Liver (tissue), 8 donors: ENCODE measurements at regions not wholly inside any gene's neighbourhood (a gene's known extent, or its start where the extent isn't known, plus 50 kb on each side); places are given as distances from the start of the nearest gene placed in this dataset.

Source experiments
- DNase-seq: peaks from one replicate; pipeline ENCODE4 v3.0.0-alpha.2; 2017; ENCODE audit warnings: low spot score
- H3K27ac ChIP-seq, 2 donors: one replicate each; pipeline ENCODE4 v1.7.0; 2013; ENCODE audit warnings: inconsistent platforms in 2 of 2, low read length in 2 of 2, control low read depth in 1 of 2, low read depth in 1 of 2, mild to moderate bottlenecking in 1 of 2
- H3K27me3 ChIP-seq, 4 donors: one replicate each; pipeline versions ENCODE4 v1.6.1 to v1.7.0; 2013; ENCODE audit warnings: low read length in 3 of 4, inconsistent platforms in 1 of 4, mild to moderate bottlenecking in 1 of 4, moderate library complexity in 1 of 4; ENCODE audit not compliant: control insufficient read depth in 4 of 4, insufficient read depth in 4 of 4
- H3K36me3 ChIP-seq, 4 donors: one replicate each; pipeline versions ENCODE4 v1.6.1 to v1.7.0; 2013; ENCODE audit warnings: low read length in 3 of 4, mild to moderate bottlenecking in 3 of 4, low read depth in 1 of 4, moderate library complexity in 1 of 4; ENCODE audit not compliant: control insufficient read depth in 4 of 4, insufficient read depth in 3 of 4
- H3K4me1 ChIP-seq, 4 donors: one replicate each; pipeline versions ENCODE4 v1.6.1 to v1.7.0; 2013; ENCODE audit warnings: low read length in 3 of 4, mild to moderate bottlenecking in 3 of 4, moderate library complexity in 1 of 4; ENCODE audit not compliant: control insufficient read depth in 4 of 4, insufficient read depth in 4 of 4
- H3K4me3 ChIP-seq, 3 donors: one replicate each; pipeline versions ENCODE4 v1.6.1 to v1.7.0; 2013; ENCODE audit warnings: low read length in 3 of 3, control low read depth in 1 of 3, low read depth in 1 of 3, mild to moderate bottlenecking in 1 of 3
- H3K9ac ChIP-seq, 2 donors: one replicate each; pipeline ENCODE4 v1.7.0; 2013; ENCODE audit warnings: low read length in 2 of 2, mild to moderate bottlenecking in 2 of 2, moderate library complexity in 2 of 2, control low read depth in 1 of 2, low read depth in 1 of 2
- H3K9me3 ChIP-seq, 4 donors: one replicate each; pipeline versions ENCODE4 v1.6.1 to v1.7.0; 2013; ENCODE audit warnings: low read length in 3 of 4; ENCODE audit not compliant: control insufficient read depth in 4 of 4
- EGR1 ChIP-seq, 2 donors: IDR thresholded peaks; 2 replicates each; pipeline ENCODE4 v1.6.1; 2016 to 2018; ENCODE audit warnings: antibody characterized with exemption in 2 of 2, low read depth in 2 of 2
- FOXA2 ChIP-seq: IDR thresholded peaks from 2 replicates; pipeline ENCODE4 v1.6.1; 2016; ENCODE audit warnings: antibody characterized with exemption
- GABPA ChIP-seq, 2 donors: IDR thresholded peaks in 1 of 2; conservative IDR thresholded peaks in 1 of 2; 2 replicates each; pipeline ENCODE4 v1.6.1; 2016; ENCODE audit warnings: antibody characterized with exemption in 2 of 2, mild to moderate bottlenecking in 1 of 2, moderate library complexity in 1 of 2
- HNF4A ChIP-seq, 2 donors: conservative IDR thresholded peaks; 2 replicates each; pipeline ENCODE4 v1.6.1; 2016; ENCODE audit warnings: antibody characterized with exemption in 2 of 2, mild to moderate bottlenecking in 2 of 2
- HNF4G ChIP-seq: IDR thresholded peaks from 2 replicates; pipeline ENCODE4 v1.6.1; 2016; ENCODE audit warnings: antibody characterized with exemption
- RAD21 ChIP-seq, 2 donors: IDR thresholded peaks; 2 replicates each; pipeline ENCODE4 v1.6.1; 2016; ENCODE audit warnings: antibody characterized with exemption in 2 of 2, mild to moderate bottlenecking in 2 of 2
- RXRA ChIP-seq, 2 donors: IDR thresholded peaks; 2 replicates each; pipeline ENCODE4 v1.6.1; 2017 to 2018; ENCODE audit warnings: antibody characterized with exemption in 2 of 2, mild to moderate bottlenecking in 1 of 2
- SP1 ChIP-seq: IDR thresholded peaks from 2 replicates; pipeline ENCODE4 v1.6.1; 2018; ENCODE audit warnings: antibody characterized with exemption, mild to moderate bottlenecking
- TAF1 ChIP-seq: conservative IDR thresholded peaks from 2 replicates; pipeline ENCODE4 v1.6.1; 2016; ENCODE audit warnings: antibody characterized with exemption, mild to moderate bottlenecking
- YY1 ChIP-seq: IDR thresholded peaks from 2 replicates; pipeline ENCODE4 v1.6.1; 2016; ENCODE audit warnings: antibody characterized with exemption, mild to moderate bottlenecking
- WGBS: extraction: QIAGEN DNeasy Blood & Tissue Kit; methylation state at CpG from one replicate; pipeline ENCODE4 v1.1.7; 2013; 5-methylcytosine and 5-hydroxymethylcytosine counted together
- TF ChIP-seq, protein P1 (sequence below): IDR thresholded peaks from 2 replicates; pipeline ENCODE4 v1.6.1; 2016; ENCODE audit warnings: antibody characterized with exemption
- TF ChIP-seq, protein P2 (sequence below): fragments of 150-350 bp; IDR thresholded peaks from 2 replicates; pipeline ENCODE4 v1.5.1; 2017; ENCODE audit warnings: improper control_type of control experiment, low read depth, low read length; ENCODE audit not compliant: missing input control
- TF ChIP-seq, protein P3 (sequence below): IDR thresholded peaks from 2 replicates; pipeline ENCODE4 v1.6.1; 2016; ENCODE audit warnings: antibody characterized with exemption
- TF ChIP-seq, protein P4 (sequence below): IDR thresholded peaks from 2 replicates; pipeline ENCODE4 v1.6.1; 2016; ENCODE audit warnings: antibody characterized with exemption
- TF ChIP-seq, protein P5 (sequence below): IDR thresholded peaks from 2 replicates; pipeline ENCODE4 v1.6.1; 2016; ENCODE audit warnings: antibody characterized with exemption, mild to moderate bottlenecking
- donor health status: healthy.
- donor health status: healthy.
- donor health status: healthy.
- donor health status: healthy.
- donor health status: healthy.

DNA sequence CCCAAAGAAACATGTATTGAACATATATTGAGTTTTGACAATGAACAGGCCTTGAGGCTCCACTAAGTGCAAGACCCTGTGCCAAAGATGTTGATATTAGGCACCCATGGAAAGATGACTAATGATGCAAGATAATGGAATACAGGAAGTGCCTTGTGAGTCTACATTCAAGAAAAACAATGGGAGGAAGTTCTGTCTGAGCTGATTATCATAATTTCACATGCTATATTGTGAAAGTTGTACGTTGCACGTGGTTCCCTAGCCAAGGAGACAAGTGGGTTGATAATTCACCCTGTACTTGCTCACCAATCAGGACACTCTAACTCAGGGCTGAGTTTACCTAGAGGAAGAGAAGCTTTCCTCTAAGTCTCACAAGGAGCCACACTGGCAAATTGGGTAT lies 186.9 kb upstream of the STAC start:
- peaks cover 0 to 2% (median 0%) of the 10 kb centered on the region in 4 donors for H3K9me3 ChIP-seq
- no peak for TF ChIP-seq RXRA (IDR thresholded peaks at IDR 0.05)
- TF ChIP-seq RAD21 (IDR thresholded peaks at IDR 0.05): no peak
- TF ChIP-seq, protein P1, sequence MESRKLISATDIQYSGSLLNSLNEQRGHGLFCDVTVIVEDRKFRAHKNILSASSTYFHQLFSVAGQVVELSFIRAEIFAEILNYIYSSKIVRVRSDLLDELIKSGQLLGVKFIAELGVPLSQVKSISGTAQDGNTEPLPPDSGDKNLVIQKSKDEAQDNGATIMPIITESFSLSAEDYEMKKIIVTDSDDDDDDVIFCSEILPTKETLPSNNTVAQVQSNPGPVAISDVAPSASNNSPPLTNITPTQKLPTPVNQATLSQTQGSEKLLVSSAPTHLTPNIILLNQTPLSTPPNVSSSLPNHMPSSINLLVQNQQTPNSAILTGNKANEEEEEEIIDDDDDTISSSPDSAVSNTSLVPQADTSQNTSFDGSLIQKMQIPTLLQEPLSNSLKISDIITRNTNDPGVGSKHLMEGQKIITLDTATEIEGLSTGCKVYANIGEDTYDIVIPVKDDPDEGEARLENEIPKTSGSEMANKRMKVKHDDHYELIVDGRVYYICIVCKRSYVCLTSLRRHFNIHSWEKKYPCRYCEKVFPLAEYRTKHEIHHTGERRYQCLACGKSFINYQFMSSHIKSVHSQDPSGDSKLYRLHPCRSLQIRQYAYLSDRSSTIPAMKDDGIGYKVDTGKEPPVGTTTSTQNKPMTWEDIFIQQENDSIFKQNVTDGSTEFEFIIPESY: no peak
- no peak for TF ChIP-seq SP1
- TF ChIP-seq, protein P2, sequence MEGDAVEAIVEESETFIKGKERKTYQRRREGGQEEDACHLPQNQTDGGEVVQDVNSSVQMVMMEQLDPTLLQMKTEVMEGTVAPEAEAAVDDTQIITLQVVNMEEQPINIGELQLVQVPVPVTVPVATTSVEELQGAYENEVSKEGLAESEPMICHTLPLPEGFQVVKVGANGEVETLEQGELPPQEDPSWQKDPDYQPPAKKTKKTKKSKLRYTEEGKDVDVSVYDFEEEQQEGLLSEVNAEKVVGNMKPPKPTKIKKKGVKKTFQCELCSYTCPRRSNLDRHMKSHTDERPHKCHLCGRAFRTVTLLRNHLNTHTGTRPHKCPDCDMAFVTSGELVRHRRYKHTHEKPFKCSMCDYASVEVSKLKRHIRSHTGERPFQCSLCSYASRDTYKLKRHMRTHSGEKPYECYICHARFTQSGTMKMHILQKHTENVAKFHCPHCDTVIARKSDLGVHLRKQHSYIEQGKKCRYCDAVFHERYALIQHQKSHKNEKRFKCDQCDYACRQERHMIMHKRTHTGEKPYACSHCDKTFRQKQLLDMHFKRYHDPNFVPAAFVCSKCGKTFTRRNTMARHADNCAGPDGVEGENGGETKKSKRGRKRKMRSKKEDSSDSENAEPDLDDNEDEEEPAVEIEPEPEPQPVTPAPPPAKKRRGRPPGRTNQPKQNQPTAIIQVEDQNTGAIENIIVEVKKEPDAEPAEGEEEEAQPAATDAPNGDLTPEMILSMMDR: no peak
- no peak for TF ChIP-seq TAF1
- no peak for TF ChIP-seq HNF4A (conservative IDR thresholded peaks at IDR 0.05)
- TF ChIP-seq, protein P3, sequence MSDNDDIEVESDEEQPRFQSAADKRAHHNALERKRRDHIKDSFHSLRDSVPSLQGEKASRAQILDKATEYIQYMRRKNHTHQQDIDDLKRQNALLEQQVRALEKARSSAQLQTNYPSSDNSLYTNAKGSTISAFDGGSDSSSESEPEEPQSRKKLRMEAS: no peak
- TF ChIP-seq, protein P4, sequence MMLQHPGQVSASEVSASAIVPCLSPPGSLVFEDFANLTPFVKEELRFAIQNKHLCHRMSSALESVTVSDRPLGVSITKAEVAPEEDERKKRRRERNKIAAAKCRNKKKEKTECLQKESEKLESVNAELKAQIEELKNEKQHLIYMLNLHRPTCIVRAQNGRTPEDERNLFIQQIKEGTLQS: no peak
- TF ChIP-seq YY1: no peak
- TF ChIP-seq EGR1 (IDR thresholded peaks at IDR 0.05; ENCODE audit: low read depth in 2 of 2): no peak
- no peak for TF ChIP-seq GABPA (IDR thresholded peaks at IDR 0.05 in 1 of 2, conservative IDR thresholded peaks at IDR 0.05 in 1 of 2)
- no peak for TF ChIP-seq HNF4G
- TF ChIP-seq FOXA2: no peak
- TF ChIP-seq, protein P5, sequence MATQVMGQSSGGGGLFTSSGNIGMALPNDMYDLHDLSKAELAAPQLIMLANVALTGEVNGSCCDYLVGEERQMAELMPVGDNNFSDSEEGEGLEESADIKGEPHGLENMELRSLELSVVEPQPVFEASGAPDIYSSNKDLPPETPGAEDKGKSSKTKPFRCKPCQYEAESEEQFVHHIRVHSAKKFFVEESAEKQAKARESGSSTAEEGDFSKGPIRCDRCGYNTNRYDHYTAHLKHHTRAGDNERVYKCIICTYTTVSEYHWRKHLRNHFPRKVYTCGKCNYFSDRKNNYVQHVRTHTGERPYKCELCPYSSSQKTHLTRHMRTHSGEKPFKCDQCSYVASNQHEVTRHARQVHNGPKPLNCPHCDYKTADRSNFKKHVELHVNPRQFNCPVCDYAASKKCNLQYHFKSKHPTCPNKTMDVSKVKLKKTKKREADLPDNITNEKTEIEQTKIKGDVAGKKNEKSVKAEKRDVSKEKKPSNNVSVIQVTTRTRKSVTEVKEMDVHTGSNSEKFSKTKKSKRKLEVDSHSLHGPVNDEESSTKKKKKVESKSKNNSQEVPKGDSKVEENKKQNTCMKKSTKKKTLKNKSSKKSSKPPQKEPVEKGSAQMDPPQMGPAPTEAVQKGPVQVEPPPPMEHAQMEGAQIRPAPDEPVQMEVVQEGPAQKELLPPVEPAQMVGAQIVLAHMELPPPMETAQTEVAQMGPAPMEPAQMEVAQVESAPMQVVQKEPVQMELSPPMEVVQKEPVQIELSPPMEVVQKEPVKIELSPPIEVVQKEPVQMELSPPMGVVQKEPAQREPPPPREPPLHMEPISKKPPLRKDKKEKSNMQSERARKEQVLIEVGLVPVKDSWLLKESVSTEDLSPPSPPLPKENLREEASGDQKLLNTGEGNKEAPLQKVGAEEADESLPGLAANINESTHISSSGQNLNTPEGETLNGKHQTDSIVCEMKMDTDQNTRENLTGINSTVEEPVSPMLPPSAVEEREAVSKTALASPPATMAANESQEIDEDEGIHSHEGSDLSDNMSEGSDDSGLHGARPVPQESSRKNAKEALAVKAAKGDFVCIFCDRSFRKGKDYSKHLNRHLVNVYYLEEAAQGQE: no peak
- 39% methylated on average over 2 of the region's 2 CpGs for WGBS
- H3K36me3 ChIP-seq: no peaks in the 10 kb centered on the region
- no peaks in the 10 kb centered on the region for H3K4me1 ChIP-seq
- H3K9ac ChIP-seq: no peak overlapping the region
- no peak overlapping the region for H3K4me3 ChIP-seq
- H3K27me3 ChIP-seq: no peaks in the 10 kb centered on the region
- no peak for DNase-seq
- H3K27ac ChIP-seq: no peak overlapping the region

DNA sequence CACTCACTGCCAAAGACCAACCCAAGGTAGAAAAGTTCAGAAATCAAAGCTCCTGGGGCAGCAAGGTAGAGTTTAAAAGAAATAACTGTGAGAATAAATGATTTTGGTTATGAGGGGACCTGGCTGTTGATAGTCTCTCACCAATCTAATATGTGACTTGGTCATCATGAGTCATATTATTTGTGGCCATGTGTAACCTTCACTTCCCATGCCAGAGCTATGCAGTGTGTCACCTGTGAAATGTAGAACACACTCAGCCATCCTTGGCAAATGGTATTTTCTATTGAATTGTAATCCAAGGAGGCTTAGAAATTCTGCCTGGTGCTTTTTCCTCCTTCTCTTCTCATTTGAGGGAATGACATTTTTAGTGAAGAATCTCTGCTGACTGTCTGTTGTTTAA lies 184.2 kb upstream of the STAC start:
- Histone ChIP-seq H3K4me3 (no peak overlapping the region), H3K9me3 (peaks cover 0 to 2% (median 0%) of the 10 kb centered on the region in 4 donors), H3K9ac (no peak overlapping the region), H3K27me3 (no peaks in the 10 kb centered on the region), H3K27ac (no peak overlapping the region), H3K4me1 (no peaks in the 10 kb centered on the region), H3K36me3 (no peaks in the 10 kb centered on the region)
- DNase-seq: no peak
- TF ChIP-seq HNF4G: no peak
- TF ChIP-seq SP1: no peak
- no peak for TF ChIP-seq EGR1 (IDR thresholded peaks at IDR 0.05; ENCODE audit: low read depth in 2 of 2)
- TF ChIP-seq RAD21 (IDR thresholded peaks at IDR 0.05): no peak
- TF ChIP-seq YY1: no peak
- no peak for TF ChIP-seq GABPA (IDR thresholded peaks at IDR 0.05 in 1 of 2, conservative IDR thresholded peaks at IDR 0.05 in 1 of 2)
- TF ChIP-seq, protein P5: no peak
- TF ChIP-seq FOXA2: no peak
- TF ChIP-seq HNF4A (conservative IDR thresholded peaks at IDR 0.05): no peak
- TF ChIP-seq, protein P4: no peak
- TF ChIP-seq, protein P1: no peak
